K562 (cell line): ENCODE measurements at regions not wholly inside any gene's neighbourhood (a gene's known extent, or its start where the extent isn't known, plus 50 kb on each side); places are given as distances from the start of the nearest gene placed in this dataset.

Experiments
- ATAC-seq: fragments of 200-7000 bp; cut with Tn5 transposase; 3 replicates; pipeline ENCODE4 v1.9.1; 2020; ENCODE audit warnings: moderate library complexity
- BruUV-seq: library from RNA; stranded (reverse); fragments of 400-500 nt; replicated peaks from 2 replicates; lab custom pipeline; 2021; lab: Mats Ljungman, UMichigan
- CTCF ChIA-PET: fragments of 300-600 bp; formaldehyde crosslinking; extraction: SDS; loops from one replicate; lab custom pipeline; 2021; ENCODE audit warnings: low intra/inter-chr PET ratio; lab: Yijun Ruan, JAX
- POLR2A ChIA-PET: fragments of 300-600, 350-650 bp; sonication (Branson Sonifier 250); formaldehyde crosslinking; extraction: SDS; loops from one replicate; lab custom pipeline; 2021; ENCODE audit warnings: antibody characterized with exemption, inconsistent platforms; lab: Yijun Ruan, JAX
- DNase-seq, 4 experiments: peaks; one replicate each; pipeline versions ENCODE4 v3.0.0 to v3.0.0-alpha.2; 2011 to 2018; ENCODE audit warnings: low spot score in 3 of 4, mixed read lengths in 3 of 4; ENCODE audit errors: extremely low read depth in 1 of 4
- FAIRE-seq: peaks from 2 replicates; lab custom pipeline; 2011; peaks lifted over from hg19 to GRCh38; lab: Jason Lieb, UNC
- H2AFZ ChIP-seq: 2 replicates; pipeline ENCODE4 v1.6.0; 2011; ENCODE audit warnings: low read depth, low read length, control low read depth, inconsistent platforms
- H3K27ac ChIP-seq: fragments of 200-600 bp; 3 replicates; pipeline ENCODE4 v1.8.0; 2011; ENCODE audit warnings: low read depth, mild to moderate bottlenecking, control low read depth, inconsistent platforms, low read length, moderate library complexity, mixed read lengths; ENCODE audit errors: extremely low read depth
- H3K27me3 ChIP-seq, 2 experiments: fragments of 300-600 bp in 1 of 2; 2 replicates in 1 of 2; 3 replicates in 1 of 2; pipeline versions ENCODE4 v1.6.0 to v1.8.0; 2011; ENCODE audit warnings: inconsistent platforms in 2 of 2, low read length in 2 of 2, mild to moderate bottlenecking in 1 of 2, mixed read lengths in 1 of 2, moderate library complexity in 1 of 2; ENCODE audit not compliant: control insufficient read depth in 2 of 2, insufficient read depth in 2 of 2
- H3K36me3 ChIP-seq: fragments of 300-600 bp; 3 replicates; pipeline ENCODE4 v1.8.0; 2011; ENCODE audit warnings: mild to moderate bottlenecking, low read length, inconsistent platforms; ENCODE audit not compliant: control insufficient read depth, insufficient read depth
- H3K4me1 ChIP-seq, 2 experiments: fragments of 200-600 bp in 1 of 2; replicated peaks in 1 of 2; 2 replicates in 1 of 2; 3 replicates in 1 of 2; pipeline versions ENCODE4 v1.5.1 to v1.8.0; 2011; ENCODE audit warnings: inconsistent platforms in 2 of 2, low read length in 2 of 2, mild to moderate bottlenecking in 1 of 2, mixed read lengths in 1 of 2, moderate library complexity in 1 of 2; ENCODE audit not compliant: control insufficient read depth in 2 of 2, insufficient read depth in 2 of 2
- H3K4me2 ChIP-seq: 2 replicates; pipeline ENCODE4 v1.6.1; 2011; ENCODE audit warnings: low read length, control low read depth, inconsistent platforms, mixed read lengths; ENCODE audit not compliant: insufficient read depth
- H3K4me3 ChIP-seq: fragments of 200-600 bp; sonication (generic), shearing (Covaris generic); 2 replicates; pipeline ENCODE4 v1.5.1; 2016; ENCODE audit warnings: control low read depth, inconsistent platforms
- H3K79me2 ChIP-seq: fragments of 200-600 bp; 3 replicates; pipeline ENCODE4 v1.8.0; 2011; ENCODE audit warnings: low read length, inconsistent platforms; ENCODE audit not compliant: control insufficient read depth, insufficient read depth
- H3K9ac ChIP-seq, 2 experiments: 2 replicates each; pipeline versions ENCODE4 v1.6.0 to v1.6.1; 2011; ENCODE audit warnings: low read depth in 2 of 2, low read length in 2 of 2, control low read depth in 1 of 2, inconsistent platforms in 1 of 2, mild to moderate bottlenecking in 1 of 2, mixed read lengths in 1 of 2; ENCODE audit not compliant: insufficient read depth in 1 of 2
- H3K9me1 ChIP-seq: one replicate; pipeline ENCODE4 v1.6.0; 2011; ENCODE audit warnings: inconsistent platforms, mild to moderate bottlenecking, low read length, moderate library complexity; ENCODE audit not compliant: control insufficient read depth, insufficient read depth
- H3K9me3 ChIP-seq: replicated peaks from 2 replicates; pipeline ENCODE4 v1.5.1; 2011; ENCODE audit warnings: low read depth, low read length, inconsistent platforms; ENCODE audit not compliant: control insufficient read depth, insufficient read depth
- H4K20me1 ChIP-seq: replicated peaks from 2 replicates; pipeline ENCODE4 v1.6.1; 2011; ENCODE audit warnings: low read length, inconsistent platforms, mixed read lengths; ENCODE audit not compliant: control insufficient read depth, insufficient read depth
- CTCF ChIP-seq, 3 experiments: IDR thresholded peaks in 2 of 3; conservative IDR thresholded peaks in 1 of 3; 2 replicates each; pipeline ENCODE4 v1.5.1; 2011 to 2012; ENCODE audit warnings: low read length in 3 of 3, mild to moderate bottlenecking in 3 of 3, control low read depth in 2 of 3, improper control_type of control experiment in 1 of 3, inconsistent platforms in 1 of 3, low read depth in 1 of 3, mixed read lengths in 1 of 3, moderate library complexity in 1 of 3; ENCODE audit not compliant: insufficient read depth in 2 of 3
- JUNB ChIP-seq: fragments of 450-650 bp; formaldehyde crosslinking; conservative IDR thresholded peaks from 2 replicates; pipeline ENCODE4 v1.4.0; 2020; ENCODE audit warnings: mild to moderate bottlenecking
- KAT2B ChIP-seq: IDR thresholded peaks from one replicate; pipeline ENCODE4 v1.6.1; 2012; ENCODE audit warnings: low read depth, mild to moderate bottlenecking, control low read depth, inconsistent platforms, low read length, moderate library complexity
- MECOM ChIP-seq: fragments of 250-450 bp; sonication (Bioruptor Pico); IDR thresholded peaks from 2 replicates; pipeline ENCODE4 v1.8.0; 2022; ENCODE audit warnings: inconsistent platforms
- RAD21 ChIP-seq, 2 experiments: fragments of 250-450 bp in 1 of 2; fragments of 450-650 bp in 1 of 2; sonication (Bioruptor Pico) in 1 of 2; formaldehyde crosslinking in 1 of 2; IDR thresholded peaks in 1 of 2; conservative IDR thresholded peaks in 1 of 2; 2 replicates each; pipeline versions ENCODE4 v1.4.0 to v1.8.0; 2020 to 2022; ENCODE audit warnings: mild to moderate bottlenecking in 2 of 2, moderate library complexity in 1 of 2
- ZNF583 ChIP-seq: fragments of 250-450 bp; sonication (Bioruptor Pico); IDR thresholded peaks from 2 replicates; pipeline ENCODE4 v1.4.0; 2020
- WGBS: fragments of 100-300 bp; shearing (Covaris generic); methylation state at CpG from one replicate; pipeline ENCODE4 v1.1.6; 2016; ENCODE audit warnings: low coverage, mixed read lengths; ENCODE audit not compliant: insufficient coverage; ENCODE audit errors: missing lambda C conversion rate; 5-methylcytosine and 5-hydroxymethylcytosine counted together
- in situ Hi-C: fragments of 300-500 bp; cut with MboI; formaldehyde crosslinking; loops from 4 replicates; pipeline ENCODE4 v1.15.0; 2018; ENCODE audit warnings: inconsistent platforms, mixed read lengths
- intact Hi-C: fragments of 100-400 bp; cut with micrococcal nuclease; formaldehyde crosslinking; loops from 2 replicates; pipeline ENCODE4 v1.14.2; 2022

GRCh38 chr3:191136347-191136746, 62.7 kb upstream of the OSTN start:
- CTCF ChIA-PET: no interaction called here

More at GRCh38 chr3:191136347-191136746, 62.7 kb upstream of the OSTN start:
- Histone ChIP-seq H2AFZ (no peak overlapping the region), H3K4me1 (no peaks in the 10 kb centered on the region), H3K9me3 (no peaks in the 10 kb centered on the region), H3K79me2 (no peaks in the 10 kb centered on the region), H3K4me3 (no peak overlapping the region), H3K4me2 (no peak overlapping the region), H3K27me3 (no peaks in the 10 kb centered on the region), H3K27ac (no peak overlapping the region), H4K20me1 (no peaks in the 10 kb centered on the region), H3K36me3 (no peaks in the 10 kb centered on the region), H3K9ac (no peak overlapping the region), H3K9me1 (no peaks in the 10 kb centered on the region)
- ATAC-seq (no peak), FAIRE-seq (no peak), DNase-seq (peak in 1 of 4 experiments; percentile 8)
- no TSS peak for BruUV-seq
- POLR2A ChIA-PET: no interaction called here
- in situ Hi-C loops (no loop called here), intact Hi-C loops (no loop called here)
- TF ChIP-seq RAD21 (CRISPR knock-in tag; conservative IDR thresholded peaks at IDR 0.05 in 1 of 2, IDR thresholded peaks at IDR 0.05 in 1 of 2) (peak; percentile 8 to 49; a peak in 2 of 4 replicates), KAT2B (no peak), CTCF (IDR thresholded peaks at IDR 0.05 in 2 of 3, conservative IDR thresholded peaks at IDR 0.05 in 1 of 3; ENCODE audit: insufficient read depth in 2 of 3, low read depth in 1 of 3, low read length in 3 of 3) (peak in 2 of 3 experiments; percentile 10 to 17; a peak in 1 of 6 replicates), JUNB (CRISPR knock-in tag) (no peak), ZNF583 (CRISPR knock-in tag) (no peak), MECOM (CRISPR knock-in tag) (no peak)
- 2% methylated on average over 6 of the region's 6 CpGs for WGBS
